OCI-LY7 (cell line): ENCODE measurements at regions not wholly inside any gene's neighbourhood (a gene's known extent, or its start where the extent isn't known, plus 50 kb on each side); places are given as distances from the start of the nearest gene placed in this dataset.

ENCODE experiments used
- EZH2phosphoT487 ChIP-seq: fragments of 200-600 bp; sonication (generic); IDR thresholded peaks from 2 replicates; pipeline ENCODE4 v1.6.1; 2018; ENCODE audit warnings: low read depth, borderline replicate concordance, mild to moderate bottlenecking, mixed run types, antibody characterized with exemption, low read length, moderate library complexity, mixed read lengths
- TF ChIP-seq, protein P1 (sequence below): fragments of 200-600 bp; sonication (generic); conservative IDR thresholded peaks from 2 replicates; pipeline ENCODE4 v1.5.1; 2014; ENCODE audit warnings: mild to moderate bottlenecking, antibody characterized with exemption, low read length, moderate library complexity, mixed read lengths

- TF ChIP-seq, protein P1, sequence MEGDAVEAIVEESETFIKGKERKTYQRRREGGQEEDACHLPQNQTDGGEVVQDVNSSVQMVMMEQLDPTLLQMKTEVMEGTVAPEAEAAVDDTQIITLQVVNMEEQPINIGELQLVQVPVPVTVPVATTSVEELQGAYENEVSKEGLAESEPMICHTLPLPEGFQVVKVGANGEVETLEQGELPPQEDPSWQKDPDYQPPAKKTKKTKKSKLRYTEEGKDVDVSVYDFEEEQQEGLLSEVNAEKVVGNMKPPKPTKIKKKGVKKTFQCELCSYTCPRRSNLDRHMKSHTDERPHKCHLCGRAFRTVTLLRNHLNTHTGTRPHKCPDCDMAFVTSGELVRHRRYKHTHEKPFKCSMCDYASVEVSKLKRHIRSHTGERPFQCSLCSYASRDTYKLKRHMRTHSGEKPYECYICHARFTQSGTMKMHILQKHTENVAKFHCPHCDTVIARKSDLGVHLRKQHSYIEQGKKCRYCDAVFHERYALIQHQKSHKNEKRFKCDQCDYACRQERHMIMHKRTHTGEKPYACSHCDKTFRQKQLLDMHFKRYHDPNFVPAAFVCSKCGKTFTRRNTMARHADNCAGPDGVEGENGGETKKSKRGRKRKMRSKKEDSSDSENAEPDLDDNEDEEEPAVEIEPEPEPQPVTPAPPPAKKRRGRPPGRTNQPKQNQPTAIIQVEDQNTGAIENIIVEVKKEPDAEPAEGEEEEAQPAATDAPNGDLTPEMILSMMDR, result no peak
- TF ChIP-seq EZH2phosphoT487, result no peak
These were observed 249.2 kb downstream of the TXNL1 start for GRCh38 chr18:56389190-56389589.
